NCI-H345 treated with DMSO at 0.1 percent for 48 hours (cell line): ENCODE measurements at regions not wholly inside any gene's neighbourhood (a gene's known extent, or its start where the extent isn't known, plus 50 kb on each side); places are given as distances from the start of the nearest gene placed in this dataset.

Source experiments
- DNase-seq: peaks from one replicate; lab custom pipeline; 2025; ENCODE audit not compliant: unreplicated experiment; lab: John Stamatoyannopoulos, UW

DNA sequence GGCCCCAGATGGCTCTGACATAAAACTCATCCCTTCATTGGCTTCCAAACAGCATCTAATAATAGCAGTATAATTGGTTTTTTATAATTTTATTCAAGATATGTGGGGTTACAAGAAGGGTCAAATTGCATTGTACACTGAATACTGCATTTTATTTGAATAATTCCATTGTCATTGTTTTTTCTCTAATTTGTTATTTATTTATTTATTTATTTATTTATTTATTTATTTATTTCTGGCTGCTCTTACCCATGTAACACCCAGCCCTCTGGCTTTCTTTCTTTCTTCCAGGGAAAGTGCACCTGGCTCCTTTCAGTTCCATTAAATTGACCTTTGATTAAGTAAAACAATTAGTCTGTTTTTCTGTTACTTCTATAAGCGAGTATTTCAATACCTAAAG lies 210.1 kb downstream of the CDH9 start:
- no peak for DNase-seq

DNA sequence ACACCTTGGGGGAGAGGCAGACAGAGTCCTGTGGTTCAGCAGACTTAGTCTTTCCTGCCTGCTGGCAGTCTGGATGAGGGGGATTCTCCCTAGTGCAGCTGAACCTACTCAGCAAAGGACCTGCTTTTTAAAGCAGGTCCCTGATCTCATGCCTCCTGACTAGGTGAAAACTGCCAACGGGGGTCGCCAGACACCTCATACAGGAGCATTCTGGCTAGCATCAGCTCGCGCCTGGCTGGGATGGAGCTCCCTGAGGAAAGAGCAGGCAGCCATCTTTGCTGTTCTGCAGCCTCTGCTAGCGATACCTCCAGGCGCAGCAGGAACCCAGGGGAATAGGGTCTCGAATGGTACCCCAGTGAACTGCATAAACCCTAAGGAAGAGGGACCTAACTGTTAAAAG lies 225.2 kb downstream of the CDH9 start:
- DNase-seq: no peak

DNA sequence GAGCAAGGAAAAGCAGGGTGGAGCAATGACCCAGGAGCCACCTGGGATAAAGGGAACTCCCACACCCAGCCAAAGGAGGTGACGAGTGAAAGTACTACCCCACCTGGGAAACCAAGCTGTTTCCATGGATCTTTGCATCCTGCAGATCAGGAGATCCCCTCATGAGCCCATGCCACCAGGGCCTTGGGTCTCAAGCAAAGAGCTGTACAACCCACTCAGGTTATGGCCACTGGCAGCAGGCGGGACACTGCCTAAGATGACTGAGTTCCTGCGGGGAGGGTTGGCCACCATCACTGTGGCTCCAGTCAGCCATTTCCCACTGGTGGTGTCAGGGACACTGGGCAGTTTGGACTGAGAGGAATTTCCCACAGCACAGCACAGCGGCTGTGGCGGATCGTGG lies 225.7 kb downstream of the CDH9 start:
- no peak for DNase-seq

DNA sequence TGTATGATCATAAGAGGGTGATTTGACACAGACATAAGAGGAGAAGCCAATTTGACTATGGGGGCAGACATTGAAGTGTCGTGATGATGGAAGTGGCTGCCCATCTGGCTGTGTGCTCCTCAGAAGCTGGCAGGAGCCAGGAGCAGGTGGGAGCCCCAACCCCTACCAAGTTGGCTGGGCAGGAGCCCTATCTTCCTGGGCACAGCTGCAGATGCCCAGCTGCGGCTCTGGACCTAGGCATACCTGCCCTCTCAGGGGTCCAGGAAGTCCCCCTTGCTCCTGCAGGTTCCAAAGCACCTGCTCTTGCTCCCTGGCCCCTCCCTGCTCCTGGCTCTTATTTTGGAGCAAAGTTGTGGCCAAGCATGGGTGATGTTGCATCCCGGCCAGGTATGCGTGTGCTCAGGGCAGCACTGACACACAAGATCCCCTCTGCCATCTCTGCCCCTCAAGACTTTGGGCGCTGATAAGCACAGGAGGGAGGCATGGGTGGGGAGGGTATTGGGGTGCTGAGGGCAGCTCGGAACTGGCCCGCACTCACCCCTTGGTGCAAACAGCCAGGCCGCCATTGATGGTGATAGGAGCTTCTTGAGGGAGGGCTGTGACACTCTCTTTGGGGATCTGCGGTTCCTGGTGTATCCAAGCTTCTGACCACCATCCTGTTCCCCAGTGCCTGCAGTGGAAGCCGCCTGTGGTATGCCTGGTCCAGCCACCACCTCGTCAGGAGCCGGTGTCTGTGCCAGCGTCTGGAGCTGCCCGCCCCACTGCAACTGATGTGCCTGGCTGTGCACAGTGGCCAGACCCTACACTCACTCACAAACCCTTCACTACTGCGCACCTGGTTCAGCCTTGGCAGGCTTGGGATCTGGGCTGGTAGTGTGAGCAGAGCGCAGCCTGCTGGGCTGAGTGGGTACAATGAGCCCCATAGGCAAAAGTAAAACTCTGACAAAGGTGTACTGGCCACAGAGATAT lies 230.9 kb downstream of the CDH9 start:
- DNase-seq: no peak

DNA sequence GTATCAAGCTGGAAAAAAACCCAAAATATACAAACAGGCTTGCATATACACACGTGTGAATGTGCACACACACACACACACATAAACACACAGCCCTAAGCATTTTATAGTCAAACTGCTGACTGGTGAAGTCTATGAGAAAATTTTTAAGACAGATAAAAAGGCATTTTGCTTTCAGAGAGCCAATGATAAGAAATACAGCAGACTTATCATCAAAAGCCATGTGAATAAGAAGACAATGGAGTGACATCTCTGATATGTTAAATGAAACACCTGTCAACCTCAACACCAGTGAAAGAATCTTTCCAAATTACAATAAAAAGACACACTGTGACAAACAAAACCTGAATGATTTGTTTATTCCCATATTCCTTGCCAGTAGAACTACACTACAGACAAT lies 233.3 kb downstream of the CDH9 start:
- DNase-seq: peak; percentile 2

DNA sequence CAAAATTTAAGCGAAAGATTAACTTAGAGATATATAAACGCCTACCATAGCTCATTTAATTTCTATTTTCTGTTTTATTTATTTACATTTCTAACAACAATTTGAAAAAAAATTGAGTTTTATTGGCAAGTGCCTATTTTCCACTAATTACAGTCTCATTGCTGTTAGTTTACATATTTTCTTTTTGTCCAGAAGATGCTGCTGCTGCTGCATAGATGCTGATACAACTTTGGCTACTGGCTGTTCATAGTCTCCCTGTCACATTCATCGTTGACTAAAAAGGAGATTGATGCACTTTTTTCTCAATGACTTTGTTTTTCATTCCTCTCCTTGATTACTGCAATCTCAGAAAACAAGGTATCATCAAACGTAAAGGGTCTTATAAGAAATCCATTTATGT lies 235.4 kb downstream of the CDH9 start:
- DNase-seq: no peak

DNA sequence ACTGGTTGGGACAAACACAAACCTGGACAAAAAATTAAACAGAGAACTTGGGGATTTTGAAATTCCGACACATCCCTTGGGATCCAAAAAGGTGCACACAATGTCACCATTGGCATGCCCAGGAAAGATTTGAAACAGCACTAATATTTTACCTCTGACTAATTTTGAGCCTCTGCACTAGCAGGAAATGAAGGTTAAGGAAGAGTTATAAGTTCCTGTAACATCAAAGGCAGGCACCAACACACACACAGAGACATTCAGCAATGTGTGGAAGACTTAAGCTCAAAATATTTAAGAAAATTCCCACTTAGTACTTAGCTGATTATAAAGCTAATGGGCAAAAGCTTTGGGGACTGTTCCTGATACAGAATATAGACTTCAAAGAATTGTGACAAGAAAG lies 247.0 kb downstream of the CDH9 start:
- no peak for DNase-seq

DNA sequence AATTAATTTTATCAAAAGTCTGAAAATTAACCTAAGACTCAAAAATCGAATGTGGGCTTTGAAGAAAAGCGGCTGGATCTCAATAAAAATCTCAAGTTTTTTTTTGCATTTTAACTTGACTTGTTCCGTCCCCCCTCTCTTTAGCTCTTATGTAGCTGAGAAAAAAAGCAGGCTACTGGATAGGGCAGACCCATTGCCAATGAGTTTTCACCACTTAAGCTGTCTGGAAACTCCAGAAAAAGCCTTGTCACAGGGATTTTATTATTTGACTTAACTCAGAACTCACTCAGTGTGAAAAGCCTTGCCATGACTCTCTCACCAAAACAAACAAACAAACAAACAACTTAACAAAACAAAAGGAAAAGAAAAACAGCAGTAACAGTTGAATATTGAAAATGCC lies 247.4 kb downstream of the CDH9 start:
- DNase-seq: no peak

DNA sequence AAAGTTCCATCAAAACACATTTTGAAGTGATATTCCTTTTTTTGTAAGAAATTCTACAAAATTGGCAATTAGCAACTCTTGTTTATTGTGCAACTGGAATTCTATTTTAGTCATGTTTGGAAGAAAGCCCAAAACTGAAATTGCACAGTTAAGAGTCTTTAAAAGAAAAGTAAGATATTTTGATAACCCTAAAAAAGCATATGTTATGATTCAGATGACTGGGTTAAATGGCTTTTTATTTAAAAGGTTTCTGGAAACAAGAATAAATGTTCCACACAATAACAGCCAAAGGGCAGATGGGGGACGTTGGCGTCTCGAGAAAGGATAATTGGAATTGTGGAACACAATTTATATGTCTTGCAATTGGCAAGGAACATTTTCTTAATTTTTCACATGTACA lies 275.2 kb downstream of the CDH9 start:
- no peak for DNase-seq

DNA sequence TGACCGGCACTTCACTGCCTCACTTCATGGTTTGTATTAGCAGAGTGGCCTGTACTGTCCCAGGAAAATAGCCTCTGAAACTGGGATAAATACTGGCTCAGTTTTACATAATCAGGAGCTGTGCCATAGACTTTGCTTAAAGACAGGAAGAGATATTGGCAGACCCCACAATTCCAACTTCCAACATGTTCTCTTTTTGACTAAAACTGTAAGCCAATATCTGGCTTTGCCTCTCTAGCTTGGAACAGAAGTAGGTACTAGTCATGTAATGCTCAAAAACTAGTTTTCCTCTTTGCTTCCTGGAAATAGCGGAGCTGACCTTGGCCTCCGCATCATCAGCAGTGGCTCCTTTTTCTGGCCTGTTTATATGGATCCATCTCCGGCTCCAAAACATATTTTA lies 276.9 kb downstream of the CDH9 start:
- peak; percentile 50 for DNase-seq

DNA sequence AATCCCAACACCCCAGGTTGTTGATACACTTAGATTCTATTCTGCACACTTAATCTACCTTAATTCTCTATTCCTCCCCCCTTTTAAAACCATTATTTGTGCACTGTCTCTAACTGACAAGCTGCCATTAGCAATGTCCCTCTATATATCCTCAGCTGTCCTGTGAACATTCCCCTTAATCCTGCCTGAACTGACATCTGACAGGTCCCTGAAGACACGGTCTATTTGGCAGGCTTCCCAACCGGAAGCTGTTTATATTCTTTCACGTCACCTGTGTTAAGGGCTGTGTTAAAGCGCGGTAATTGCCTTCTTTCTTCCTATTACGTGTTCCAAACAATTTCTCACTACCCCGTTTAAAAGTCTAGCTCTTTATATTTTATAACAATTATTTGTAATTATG lies 277.3 kb downstream of the CDH9 start:
- DNase-seq: peak; percentile 93

DNA sequence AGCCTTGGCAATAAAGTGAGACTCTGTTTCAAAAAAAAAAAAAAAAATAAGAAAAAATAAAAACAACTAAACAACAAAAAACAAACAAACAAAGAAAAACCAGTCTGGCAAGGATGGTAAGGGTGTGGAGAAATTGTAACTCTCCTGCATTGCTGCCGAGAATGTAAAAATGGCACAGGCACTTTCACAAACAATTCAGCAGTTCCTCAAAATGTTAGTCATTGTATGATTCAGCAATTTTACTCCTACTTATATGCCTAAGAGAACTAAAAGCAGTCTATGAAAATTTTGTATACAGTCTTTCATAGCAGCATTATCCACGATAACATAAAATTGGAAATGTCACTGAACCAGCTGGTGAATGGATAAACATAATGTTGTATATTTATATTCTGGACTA lies 280.4 kb downstream of the CDH9 start:
- DNase-seq: no peak

DNA sequence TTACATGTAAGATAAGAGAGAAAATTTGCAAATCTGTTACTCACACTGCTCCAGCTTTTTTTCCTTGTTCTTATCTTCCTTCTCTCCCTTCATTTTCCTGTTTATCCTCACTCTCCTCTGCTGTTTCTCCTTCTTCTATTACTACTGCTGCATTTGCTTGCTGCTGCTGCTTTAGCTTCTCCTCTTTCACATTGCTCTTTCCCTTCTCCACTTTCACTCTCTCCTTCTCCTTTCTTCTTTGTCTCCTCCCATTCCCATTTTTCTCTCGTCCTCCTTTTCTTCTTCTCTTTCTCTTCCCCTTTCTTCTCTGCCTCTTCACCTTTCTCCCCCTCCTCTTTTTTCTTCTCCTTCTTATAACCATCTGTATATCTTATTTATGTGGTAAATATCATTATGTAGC lies 288.6 kb downstream of the CDH9 start:
- DNase-seq: no peak

DNA sequence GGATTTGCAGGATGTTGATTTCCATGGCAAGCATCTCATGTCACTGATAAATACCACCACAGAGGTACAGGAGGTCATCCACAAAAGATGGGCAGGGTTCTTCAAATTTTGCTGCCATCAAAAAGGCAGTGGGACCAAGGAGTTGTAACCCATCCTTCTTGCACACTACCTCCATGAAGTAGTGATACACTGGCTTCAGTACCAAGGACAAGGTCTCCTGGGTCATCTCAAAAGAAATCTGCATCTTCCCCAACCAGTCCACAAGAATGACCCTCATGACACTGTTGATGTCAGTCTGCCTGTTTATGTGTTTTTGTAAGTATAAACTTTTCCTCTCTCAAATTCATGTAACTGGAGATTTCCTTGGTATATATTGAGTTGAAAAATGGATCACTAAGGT lies 298.2 kb downstream of the CDH9 start:
- no peak for DNase-seq

DNA sequence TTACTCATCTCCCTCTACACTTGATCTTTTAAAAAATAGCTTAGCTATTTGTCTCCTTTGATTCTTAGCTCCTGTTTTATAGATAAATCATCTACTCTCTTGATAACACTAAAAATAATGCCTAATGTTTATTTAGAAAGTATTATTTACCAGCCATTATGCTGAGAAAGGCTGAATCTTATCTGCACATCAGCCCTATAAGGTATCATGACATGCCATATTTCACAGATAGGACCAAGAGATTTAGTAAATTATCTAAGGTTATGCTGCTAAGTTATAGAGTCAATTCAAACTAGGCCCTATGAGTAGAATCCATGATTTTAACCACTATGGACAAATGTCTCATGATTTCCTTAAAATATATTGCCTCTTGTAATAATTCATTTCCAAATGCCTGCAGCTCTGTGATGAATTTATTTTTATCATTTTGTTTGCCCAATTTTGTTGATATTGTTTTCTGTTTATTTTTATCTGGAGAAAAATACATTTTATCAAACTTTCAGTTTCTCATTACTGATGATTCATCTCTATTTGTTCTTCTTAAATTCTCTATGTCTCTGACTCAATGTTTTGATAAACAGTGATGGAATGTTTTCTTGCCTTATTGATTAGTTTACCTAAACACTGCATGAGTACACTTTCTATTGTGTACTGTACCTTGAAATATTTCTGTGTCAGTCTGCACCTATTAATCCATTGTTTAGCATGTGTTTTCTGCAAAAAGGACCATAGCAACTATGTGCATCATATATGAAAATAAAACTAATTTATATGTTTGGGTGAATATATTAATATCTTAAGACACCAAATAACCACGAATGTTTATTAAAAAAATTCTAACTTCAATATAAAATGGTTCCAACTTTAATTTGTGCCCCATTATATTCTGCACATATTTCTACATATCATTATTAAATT lies 300.8 kb downstream of the CDH9 start:
- DNase-seq: no peak

DNA sequence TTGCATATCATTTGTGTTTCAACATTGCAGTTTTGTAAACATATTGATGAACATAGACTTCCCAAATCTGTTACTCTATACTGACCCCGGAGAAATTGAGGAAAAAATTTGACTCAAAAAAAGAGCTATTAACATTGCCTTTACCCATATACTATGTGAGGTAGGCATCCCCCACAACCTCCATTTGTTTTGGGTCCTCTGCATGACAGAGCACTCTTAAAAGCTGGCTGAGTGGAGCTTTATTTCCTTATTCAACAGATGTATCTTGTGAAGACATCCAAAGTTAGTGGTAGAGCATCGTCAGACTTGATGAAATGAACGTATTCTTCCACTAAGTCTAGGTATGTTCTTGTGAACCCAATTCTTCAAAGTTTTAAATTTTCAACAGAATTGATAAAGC lies 310.5 kb downstream of the CDH9 start:
- DNase-seq: no peak

DNA sequence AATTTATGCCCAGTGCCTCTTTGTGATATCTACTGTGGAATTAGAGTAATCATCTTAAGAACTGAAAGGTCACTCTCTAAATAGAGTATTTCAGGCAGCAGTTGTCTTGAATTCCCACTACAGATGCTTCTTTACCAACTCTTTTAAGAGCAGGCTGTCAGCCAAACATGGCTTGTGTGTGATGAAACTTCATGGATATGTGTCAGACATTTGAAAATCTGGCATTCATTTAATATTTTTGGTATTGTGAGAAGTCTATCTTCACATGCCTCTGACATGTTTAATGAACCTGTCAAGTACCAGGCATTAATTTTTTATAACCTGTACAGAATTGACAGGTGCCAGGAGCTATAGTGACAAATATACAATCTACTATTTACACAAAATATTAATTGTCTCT lies 318.6 kb downstream of the CDH9 start:
- no peak for DNase-seq

DNA sequence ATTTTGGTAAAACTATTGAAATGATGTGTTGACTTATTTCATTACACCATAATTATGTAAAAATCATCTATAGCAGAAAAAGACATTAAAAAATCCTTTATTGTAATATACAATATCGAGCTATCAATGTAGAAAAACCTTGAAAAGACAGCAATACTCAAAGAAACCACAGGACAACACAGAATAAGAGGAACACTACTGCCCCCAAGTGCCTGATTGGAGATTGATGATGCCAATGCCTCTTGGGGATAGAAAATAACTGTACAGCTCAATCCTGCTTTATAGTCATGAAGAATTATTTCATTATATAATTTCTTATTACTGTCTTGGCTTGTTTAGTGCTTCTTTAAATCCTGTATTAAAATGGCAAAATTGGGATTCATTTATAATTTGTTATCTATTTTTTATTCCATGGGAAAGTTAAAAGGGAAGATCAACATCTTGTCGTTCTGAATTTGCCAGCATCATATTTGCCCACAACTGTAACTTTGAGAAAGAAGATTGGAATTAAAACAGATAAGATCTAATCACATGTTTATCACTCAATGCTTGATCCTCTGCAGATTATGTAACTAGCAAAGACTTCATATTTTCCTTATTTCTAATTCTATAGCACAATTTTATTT lies 337.5 kb downstream of the CDH9 start:
- DNase-seq: peak; percentile 44

DNA sequence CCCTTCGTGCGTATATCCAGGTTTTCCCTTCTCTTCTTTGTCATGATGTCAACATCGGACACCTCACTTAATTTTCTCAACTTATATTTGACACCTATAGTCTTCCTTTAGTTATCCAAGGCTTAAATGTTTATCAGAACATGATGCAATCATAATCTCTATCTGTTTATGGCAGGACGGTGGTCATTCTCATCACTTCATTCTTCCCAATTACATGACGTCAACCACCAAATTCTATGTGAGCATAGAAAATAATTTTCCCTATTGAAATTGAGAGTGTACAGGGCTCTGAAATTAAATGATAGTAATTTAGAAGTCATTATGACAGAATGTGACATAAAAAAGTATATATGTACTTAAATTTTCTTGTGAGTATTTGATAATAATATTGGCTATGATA lies 345.4 kb downstream of the CDH9 start:
- DNase-seq: no peak

DNA sequence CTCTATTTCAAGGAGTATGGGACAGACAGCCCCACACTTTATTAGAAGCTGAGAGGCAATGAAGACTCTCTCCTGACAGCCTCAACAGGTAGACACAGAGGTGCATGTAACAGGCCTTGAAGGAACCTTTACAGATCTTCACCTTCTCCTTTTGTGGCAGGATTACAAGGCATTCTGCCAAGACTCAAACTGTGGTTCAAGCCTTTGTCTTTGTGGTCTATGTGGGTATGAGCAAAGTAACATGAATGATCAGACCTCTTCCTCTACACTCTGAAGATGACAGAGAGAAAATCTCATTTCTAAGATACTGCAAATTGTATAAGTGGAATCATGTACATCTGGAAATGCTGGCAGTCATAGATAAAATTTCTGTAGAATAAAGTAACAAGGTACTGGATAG lies 346.9 kb downstream of the CDH9 start:
- no peak for DNase-seq

DNA sequence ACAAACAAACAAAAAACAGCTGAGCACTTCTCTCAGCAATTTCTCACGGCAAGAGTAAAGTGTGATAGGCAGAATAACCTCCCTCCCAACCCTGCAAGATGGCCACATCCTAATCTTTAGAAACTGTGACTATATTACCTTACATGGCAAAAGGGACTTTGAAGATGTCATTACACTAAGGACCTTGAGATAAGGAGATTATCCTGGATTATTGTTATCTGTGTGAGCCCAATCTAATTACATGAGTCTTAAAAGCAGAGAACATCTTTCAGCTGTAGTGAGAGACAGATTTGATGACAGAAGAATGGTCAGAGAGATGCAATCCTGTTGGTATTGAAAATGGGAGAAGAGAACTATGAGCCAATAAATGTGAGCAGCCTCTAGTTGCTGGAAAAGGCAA lies 347.9 kb downstream of the CDH9 start:
- no peak for DNase-seq

DNA sequence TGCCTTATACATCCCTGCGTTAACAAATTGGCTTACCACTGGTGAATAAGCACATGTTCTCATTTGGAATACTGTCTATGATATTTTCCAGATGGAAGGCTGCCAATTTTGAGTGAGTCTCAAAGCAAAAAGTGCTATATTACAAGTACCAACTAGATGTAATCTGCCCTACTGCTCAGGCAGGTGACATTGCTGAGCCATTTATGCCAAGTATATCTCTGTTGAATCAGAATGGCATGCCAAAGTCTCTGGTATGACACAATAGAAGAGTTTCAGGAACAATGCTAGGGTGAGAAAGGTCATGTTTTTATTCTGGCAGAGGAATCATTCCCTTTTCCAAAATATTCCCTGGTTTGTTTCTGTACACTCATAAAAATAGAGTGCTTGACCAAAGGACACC lies 356.5 kb downstream of the CDH9 start:
- no peak for DNase-seq
